Endothelial cell of umbilical vein (primary cell): ENCODE measurements at regions not wholly inside any gene's neighbourhood (a gene's known extent, or its start where the extent isn't known, plus 50 kb on each side); places are given as distances from the start of the nearest gene placed in this dataset.

Source experiments
- BruUV-seq: library from RNA; stranded (reverse); fragments of 400-500 nt; replicated peaks from 2 replicates; lab custom pipeline; 2021; lab: Mats Ljungman, UMichigan
- CTCF ChIA-PET: fragments of 300-600, 350-600 bp; sonication (Branson Sonifier 250); formaldehyde crosslinking; loops from one replicate; lab custom pipeline; 2021; ENCODE audit warnings: antibody characterized with exemption, inconsistent platforms; lab: Charles Lee
- POLR2A ChIA-PET: fragments of 300-600, 350-600 bp; sonication (Branson Sonifier 250); formaldehyde crosslinking; loops from one replicate; lab custom pipeline; 2021; ENCODE audit warnings: antibody characterized with exemption, inconsistent platforms; lab: Charles Lee
- DNase-seq: peaks from one replicate; pipeline ENCODE4 v3.0.0-alpha.2; 2011; ENCODE audit warnings: low read depth, low spot score
- FAIRE-seq: peaks from 2 replicates; lab custom pipeline; 2011; peaks lifted over from hg19 to GRCh38; lab: Jason Lieb, UNC
- H2AFZ ChIP-seq: 2 replicates; pipeline ENCODE4 v1.6.0; 2012; ENCODE audit warnings: low read depth, low read length, control low read depth, inconsistent platforms
- H3K27ac ChIP-seq: 2 replicates; pipeline ENCODE4 v1.5.1; 2011; ENCODE audit warnings: low read depth, mild to moderate bottlenecking, control low read depth, low read length, moderate library complexity; ENCODE audit not compliant: insufficient read depth
- H3K27me3 ChIP-seq, 2 experiments: 2 replicates each; pipeline versions ENCODE4 v1.6.0 to v1.6.1; 2011; ENCODE audit warnings: low read length in 2 of 2, mixed read lengths in 1 of 2; ENCODE audit not compliant: control insufficient read depth in 2 of 2, insufficient read depth in 2 of 2
- H3K36me3 ChIP-seq, 2 experiments: 2 replicates in 1 of 2; 3 replicates in 1 of 2; pipeline ENCODE4 v1.5.1; 2011; ENCODE audit warnings: low read length in 2 of 2, mild to moderate bottlenecking in 1 of 2, moderate library complexity in 1 of 2; ENCODE audit not compliant: control insufficient read depth in 2 of 2, insufficient read depth in 2 of 2; ENCODE audit errors: extremely low read depth in 1 of 2
- H3K4me1 ChIP-seq: 3 replicates; pipeline ENCODE4 v1.5.1; 2011; ENCODE audit warnings: mild to moderate bottlenecking, low read length; ENCODE audit not compliant: control insufficient read depth, insufficient read depth; ENCODE audit errors: extremely low read depth
- H3K4me2 ChIP-seq: 2 replicates; pipeline ENCODE4 v1.6.1; 2011; ENCODE audit warnings: low read length, control low read depth, mixed read lengths; ENCODE audit not compliant: insufficient read depth
- H3K4me3 ChIP-seq, 3 experiments: fragments of 200-600 bp in 1 of 3; sonication (generic), shearing (Covaris generic) in 1 of 3; replicated peaks in 1 of 3; 2 replicates each; pipeline ENCODE4 v1.5.1; 2011 to 2016; ENCODE audit warnings: control low read depth in 3 of 3, low read length in 3 of 3, mild to moderate bottlenecking in 2 of 3, inconsistent platforms in 1 of 3, low read depth in 1 of 3, moderate library complexity in 1 of 3; ENCODE audit not compliant: insufficient read depth in 1 of 3
- H3K79me2 ChIP-seq: 2 replicates; pipeline ENCODE4 v1.6.0; 2012; ENCODE audit warnings: low read length, inconsistent platforms; ENCODE audit not compliant: control insufficient read depth, insufficient read depth
- H3K9ac ChIP-seq: replicated peaks from 2 replicates; pipeline ENCODE3; 2011; ENCODE audit warnings: low read length, control low read depth; ENCODE audit not compliant: insufficient read depth; ENCODE audit errors: extremely low read depth
- H3K9me1 ChIP-seq: replicated peaks from 3 replicates; pipeline ENCODE4 v1.6.0; 2011; ENCODE audit warnings: mild to moderate bottlenecking, low read length; ENCODE audit not compliant: control insufficient read depth, insufficient read depth; ENCODE audit errors: extremely low read depth
- H3K9me3 ChIP-seq: replicated peaks from 2 replicates; pipeline ENCODE4 v1.5.1; 2012; ENCODE audit warnings: low read length, inconsistent platforms; ENCODE audit not compliant: control insufficient read depth, insufficient read depth
- H4K20me1 ChIP-seq: replicated peaks from 2 replicates; pipeline ENCODE3; 2011; ENCODE audit warnings: mild to moderate bottlenecking, low read length; ENCODE audit not compliant: control insufficient read depth, insufficient read depth; ENCODE audit errors: extremely low read depth
- EZH2 ChIP-seq: IDR thresholded peaks from 2 replicates; pipeline ENCODE4 v1.6.1; 2012; ENCODE audit warnings: borderline replicate concordance, low read depth, mild to moderate bottlenecking, moderate library complexity, low read length, inconsistent platforms; ENCODE audit not compliant: severe bottlenecking
- FOS ChIP-seq: IDR thresholded peaks from 2 replicates; pipeline ENCODE4 v1.6.1; 2011; ENCODE audit warnings: mild to moderate bottlenecking, low read length, moderate library complexity, borderline replicate concordance; ENCODE audit not compliant: insufficient read depth
- GATA2 ChIP-seq: IDR thresholded peaks from 2 replicates; pipeline ENCODE4 v1.7.0; 2011; ENCODE audit warnings: low read depth, mild to moderate bottlenecking, moderate library complexity, mixed read lengths, low read length; ENCODE audit not compliant: insufficient read length, insufficient read depth
- JUN ChIP-seq: IDR thresholded peaks from 2 replicates; pipeline ENCODE4 v1.6.1; 2011; ENCODE audit warnings: borderline replicate concordance, low read depth; ENCODE audit not compliant: insufficient read length, insufficient read depth
- MYC ChIP-seq: IDR thresholded peaks from one replicate; pipeline ENCODE4 v1.6.1; 2011; ENCODE audit warnings: mild to moderate bottlenecking, low read depth, low read length
- POLR2A ChIP-seq: IDR thresholded peaks from 2 replicates; pipeline ENCODE4 v1.6.1; 2012; ENCODE audit warnings: low read depth, mild to moderate bottlenecking, control low read depth, low read length
- POLR2AphosphoS5 ChIP-seq: IDR thresholded peaks from 2 replicates; pipeline ENCODE4 v1.6.1; 2012; ENCODE audit warnings: low read depth, mild to moderate bottlenecking, control low read depth, low read length, moderate library complexity; ENCODE audit not compliant: insufficient read depth
- dilution Hi-C: fragments of 300-500 bp; cut with MboI; formaldehyde crosslinking; loops from one replicate; pipeline ENCODE4 v1.15.0; 2019; ENCODE audit warnings: low sequenced_read_pairs; ENCODE audit not compliant: extremely low pct_ligation_motif_present
- intact Hi-C: fragments of 100-400 bp; cut with micrococcal nuclease; formaldehyde crosslinking; loops from one replicate; pipeline ENCODE4 v1.10.0; 2022
- TF ChIP-seq, protein P1 (sequence below), 2 donors: IDR thresholded peaks; 1 replicate in 1 of 2; 2 replicates in 1 of 2; pipeline ENCODE4 v1.5.1; 2011; ENCODE audit warnings: low read length in 2 of 2, mild to moderate bottlenecking in 2 of 2, moderate library complexity in 2 of 2, control low read depth in 1 of 2, inconsistent platforms in 1 of 2, low read depth in 1 of 2; ENCODE audit not compliant: insufficient read depth in 1 of 2; ENCODE audit errors: extremely low read depth in 1 of 2
- TF ChIP-seq, protein P2 (sequence below): IDR thresholded peaks from 2 replicates; pipeline ENCODE4 v1.6.1; 2011; ENCODE audit not compliant: insufficient read depth, insufficient read length

DNA sequence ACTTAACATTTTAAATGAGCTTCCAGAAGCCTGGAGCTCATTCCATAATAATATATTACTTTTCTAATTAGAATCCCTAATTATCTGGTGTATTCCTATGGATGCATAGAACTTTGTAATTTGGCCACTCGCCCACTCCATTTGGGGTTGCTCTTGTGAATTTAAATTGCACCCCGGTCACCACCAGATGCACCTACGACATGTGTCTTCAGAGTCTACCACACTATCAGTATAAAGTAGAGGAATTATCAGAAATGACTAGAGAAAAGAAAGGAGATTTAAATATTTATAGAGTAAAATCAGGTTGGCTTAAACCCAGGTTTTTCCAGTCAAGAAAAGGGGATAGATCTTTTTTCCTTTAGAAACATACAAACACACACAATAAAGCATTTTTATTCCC, 145.8 kb upstream of the DCN start:
- Histone ChIP-seq H3K9me3 (no peaks in the 10 kb centered on the region), H3K27me3 (no peaks in the 10 kb centered on the region), H2AFZ (no peak overlapping the region), H3K27ac (no peak overlapping the region), H3K79me2 (no peaks in the 10 kb centered on the region), H3K9me1 (no peaks in the 10 kb centered on the region), H3K4me3 (no peak overlapping the region), H4K20me1 (no peaks in the 10 kb centered on the region), H3K4me2 (no peak overlapping the region), H3K4me1 (no peaks in the 10 kb centered on the region), H3K9ac (no peak overlapping the region), H3K36me3 (no peaks in the 10 kb centered on the region)
- no peak for FAIRE-seq
- BruUV-seq: no TSS peak
- ChIA-PET CTCF (interaction anchor here (0.8 to 5.1 kb wide), 10 partner anchors 10 to 383 kb away, joined by 3 to 107 read pairs (median 18); no protein-coding TSS in a partner anchor), POLR2A (no interaction called here)
- no peak for DNase-seq
- intact Hi-C loops (no loop called here), dilution Hi-C loops (no loop called here)
- TF ChIP-seq, protein P1, sequence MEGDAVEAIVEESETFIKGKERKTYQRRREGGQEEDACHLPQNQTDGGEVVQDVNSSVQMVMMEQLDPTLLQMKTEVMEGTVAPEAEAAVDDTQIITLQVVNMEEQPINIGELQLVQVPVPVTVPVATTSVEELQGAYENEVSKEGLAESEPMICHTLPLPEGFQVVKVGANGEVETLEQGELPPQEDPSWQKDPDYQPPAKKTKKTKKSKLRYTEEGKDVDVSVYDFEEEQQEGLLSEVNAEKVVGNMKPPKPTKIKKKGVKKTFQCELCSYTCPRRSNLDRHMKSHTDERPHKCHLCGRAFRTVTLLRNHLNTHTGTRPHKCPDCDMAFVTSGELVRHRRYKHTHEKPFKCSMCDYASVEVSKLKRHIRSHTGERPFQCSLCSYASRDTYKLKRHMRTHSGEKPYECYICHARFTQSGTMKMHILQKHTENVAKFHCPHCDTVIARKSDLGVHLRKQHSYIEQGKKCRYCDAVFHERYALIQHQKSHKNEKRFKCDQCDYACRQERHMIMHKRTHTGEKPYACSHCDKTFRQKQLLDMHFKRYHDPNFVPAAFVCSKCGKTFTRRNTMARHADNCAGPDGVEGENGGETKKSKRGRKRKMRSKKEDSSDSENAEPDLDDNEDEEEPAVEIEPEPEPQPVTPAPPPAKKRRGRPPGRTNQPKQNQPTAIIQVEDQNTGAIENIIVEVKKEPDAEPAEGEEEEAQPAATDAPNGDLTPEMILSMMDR (IDR thresholded peaks at IDR 0.05; ENCODE audit: extremely low read depth in 1 of 2, insufficient read depth in 1 of 2, low read depth in 1 of 2, low read length in 2 of 2): no peak
- TF ChIP-seq FOS (no peak), EZH2 (no peak)
- TF ChIP-seq, protein P2, sequence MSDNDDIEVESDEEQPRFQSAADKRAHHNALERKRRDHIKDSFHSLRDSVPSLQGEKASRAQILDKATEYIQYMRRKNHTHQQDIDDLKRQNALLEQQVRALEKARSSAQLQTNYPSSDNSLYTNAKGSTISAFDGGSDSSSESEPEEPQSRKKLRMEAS: no peak

DNA sequence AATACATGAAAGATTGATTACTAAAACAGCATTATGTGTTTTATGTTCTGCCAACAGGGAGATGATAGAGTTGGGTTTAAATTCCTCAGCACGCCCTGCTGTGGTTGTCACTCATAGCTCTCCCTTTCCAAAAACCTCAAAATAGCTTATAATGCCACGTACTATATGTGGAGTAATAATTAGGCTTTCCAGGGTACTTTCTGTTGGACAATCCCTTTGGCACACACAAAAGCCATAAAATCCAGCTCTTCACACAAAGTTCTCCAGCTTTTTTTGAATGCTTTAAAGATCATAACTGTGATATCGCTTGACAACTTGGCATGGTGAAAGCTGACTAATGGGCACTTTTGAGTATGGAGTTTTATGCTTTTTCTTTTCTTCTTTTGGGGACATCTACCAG, 145.3 kb upstream of the DCN start:
- H3K79me2 ChIP-seq: no peaks in the 10 kb centered on the region
- no peaks in the 10 kb centered on the region for H3K9me3 ChIP-seq
- H3K27ac ChIP-seq: no peak overlapping the region
- TF ChIP-seq FOS (no peak), EZH2 (no peak), POLR2AphosphoS5 (no peak), JUN (no peak), GATA2 (no peak), MYC (no peak), POLR2A (no peak)
- TF ChIP-seq, protein P1 (IDR thresholded peaks at IDR 0.05; ENCODE audit: extremely low read depth in 1 of 2, insufficient read depth in 1 of 2, low read depth in 1 of 2, low read length in 2 of 2): no peak
- TF ChIP-seq, protein P2: no peak
- peak overlapping the region; percentile 31 for H2AFZ ChIP-seq
- no peaks in the 10 kb centered on the region for H3K36me3 ChIP-seq
- no peaks in the 10 kb centered on the region for H3K27me3 ChIP-seq
- FAIRE-seq (no peak), DNase-seq (no peak)
- H3K9ac ChIP-seq: no peak overlapping the region
- no peaks in the 10 kb centered on the region for H3K4me1 ChIP-seq
- CTCF ChIA-PET: interaction anchor here (0.7 to 5.1 kb wide), 16 partner anchors 8 to 382 kb away, joined by 3 to 107 read pairs (median 8); partner anchors contain the start of gene LUM
- no peaks in the 10 kb centered on the region for H4K20me1 ChIP-seq
- dilution Hi-C loops (no loop called here), intact Hi-C loops (loop anchor here (2.0 kb wide), 1 partner anchor 219 kb away; no protein-coding TSS in a partner anchor)
- H3K4me3 ChIP-seq: no peak overlapping the region
- POLR2A ChIA-PET: no interaction called here
- no peaks in the 10 kb centered on the region for H3K9me1 ChIP-seq
- no TSS peak for BruUV-seq
- H3K4me2 ChIP-seq: no peak overlapping the region
